Sciatic nerve (tissue), 2 donors: ENCODE measurements at regions not wholly inside any gene's neighbourhood (a gene's known extent, or its start where the extent isn't known, plus 50 kb on each side); places are given as distances from the start of the nearest gene placed in this dataset.
"Not testable (repeated sequence)": the region's sequence is repeated elsewhere in the genome, so short reads cannot be mapped to it uniquely, and the experiment has no call there.

Source experiments
- ATAC-seq: fragments of 200-7000 bp; cut with Tn5 transposase; one replicate; pipeline ENCODE4 v1.9.1; 2020; ENCODE audit warnings: mild to moderate bottlenecking, moderate library complexity
- DNase-seq: peaks from one replicate; pipeline ENCODE4 v3.0.0-alpha.2; 2020; ENCODE audit warnings: low spot score
- intact Hi-C: fragments of 100-400 bp; cut with DNase I; formaldehyde crosslinking; loops from one replicate; pipeline ENCODE4 v1.14.2; 2022
- donor health status: DM: no; HTN: no; CAD: no.
- donor health status: DM: no; HTN: no; CAD: no.

GRCh38 chr1:203559523-203559922, 65.6 kb downstream of the OPTC start:
- intact Hi-C loops, result no loop called here
- no peak for ATAC-seq

GRCh38 chr1:203561761-203562160, 64.9 kb upstream of the ATP2B4 start:
- DNase-seq, ATAC-seq, intact Hi-C loops: not testable (repeated sequence)

More at GRCh38 chr1:203559523-203559922, 65.6 kb downstream of the OPTC start:
- no peak for DNase-seq

GRCh38 chr1:203563291-203563690, 63.3 kb upstream of the ATP2B4 start:
- intact Hi-C loops, result no loop called here
- ATAC-seq (no peak), DNase-seq (no peak)

GRCh38 chr1:203564024-203564423, 62.6 kb upstream of the ATP2B4 start:
- DNase-seq, result no peak
- no peak for ATAC-seq
- intact Hi-C loops, result no loop called here

- intact Hi-C loops, result no loop called here
- DNase-seq (no peak), ATAC-seq (no peak)
Measured at GRCh38 chr1:203565049-203565448, 61.6 kb upstream of the ATP2B4 start.

- ATAC-seq (no peak), DNase-seq (no peak)
- intact Hi-C loops, result no loop called here
Measured at GRCh38 chr1:203565981-203566380, 60.7 kb upstream of the ATP2B4 start.

- not testable (repeated sequence) for DNase-seq, ATAC-seq
Measured at GRCh38 chr1:203566966-203567365, 59.7 kb upstream of the ATP2B4 start.

GRCh38 chr1:203567596-203567995, 59.0 kb upstream of the ATP2B4 start:
- DNase-seq (no peak), ATAC-seq (no peak)
- intact Hi-C loops, result no loop called here

More at GRCh38 chr1:203566966-203567365, 59.7 kb upstream of the ATP2B4 start:
- intact Hi-C loops, result not testable (repeated sequence)

- intact Hi-C loops, result no loop called here
- no peak for ATAC-seq
Measured at GRCh38 chr1:203569490-203570318, 56.9 kb upstream of the ATP2B4 start.

GRCh38 chr1:203570805-203571204, 55.8 kb upstream of the ATP2B4 start:
- ATAC-seq (no peak), DNase-seq (no peak)
- intact Hi-C loops, result no loop called here

More at GRCh38 chr1:203569490-203570318, 56.9 kb upstream of the ATP2B4 start:
- DNase-seq, result no peak

- no peak for ATAC-seq
Measured at GRCh38 chr1:203571661-203572060, 55.0 kb upstream of the ATP2B4 start.

GRCh38 chr1:203572134-203572625, 54.5 kb upstream of the ATP2B4 start:
- intact Hi-C loops, result no loop called here
- peak; percentile 12 for ATAC-seq
- no peak for DNase-seq

More at GRCh38 chr1:203571661-203572060, 55.0 kb upstream of the ATP2B4 start:
- DNase-seq, result no peak
- intact Hi-C loops, result no loop called here

GRCh38 chr1:203573730-203574129, 52.9 kb upstream of the ATP2B4 start:
- ATAC-seq (no peak), DNase-seq (no peak)
- intact Hi-C loops, result no loop called here
